ENCODE measurements at regions not wholly inside any gene's neighbourhood (a gene's known extent, or its start where the extent isn't known, plus 50 kb on each side); places are given as distances from the start of the nearest gene placed in this dataset.
"Not testable (repeated sequence)": the region's sequence is repeated elsewhere in the genome, so short reads cannot be mapped to it uniquely, and the experiment has no call there.

DNA sequence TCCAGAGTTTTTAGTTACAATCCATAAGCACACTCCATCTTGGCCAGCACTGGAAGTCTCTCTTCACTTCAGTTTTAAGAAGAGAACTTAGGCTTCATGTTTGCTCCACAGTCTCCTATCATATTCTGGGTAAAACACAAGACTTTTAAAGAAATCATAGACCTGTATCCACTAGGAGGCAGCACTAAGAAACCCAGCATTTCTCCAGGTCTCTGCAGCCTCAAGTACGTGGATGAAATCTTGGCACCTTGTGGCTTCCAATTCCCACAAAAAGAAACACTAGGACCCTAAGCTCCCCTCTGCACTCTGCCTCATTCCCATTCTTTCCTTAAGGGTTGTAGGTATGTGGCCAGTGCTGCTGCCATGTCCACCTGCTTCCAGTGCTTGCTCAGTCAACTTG is 367.3 kb upstream of the CASK start:
- TF ChIP-seq, protein P1, sequence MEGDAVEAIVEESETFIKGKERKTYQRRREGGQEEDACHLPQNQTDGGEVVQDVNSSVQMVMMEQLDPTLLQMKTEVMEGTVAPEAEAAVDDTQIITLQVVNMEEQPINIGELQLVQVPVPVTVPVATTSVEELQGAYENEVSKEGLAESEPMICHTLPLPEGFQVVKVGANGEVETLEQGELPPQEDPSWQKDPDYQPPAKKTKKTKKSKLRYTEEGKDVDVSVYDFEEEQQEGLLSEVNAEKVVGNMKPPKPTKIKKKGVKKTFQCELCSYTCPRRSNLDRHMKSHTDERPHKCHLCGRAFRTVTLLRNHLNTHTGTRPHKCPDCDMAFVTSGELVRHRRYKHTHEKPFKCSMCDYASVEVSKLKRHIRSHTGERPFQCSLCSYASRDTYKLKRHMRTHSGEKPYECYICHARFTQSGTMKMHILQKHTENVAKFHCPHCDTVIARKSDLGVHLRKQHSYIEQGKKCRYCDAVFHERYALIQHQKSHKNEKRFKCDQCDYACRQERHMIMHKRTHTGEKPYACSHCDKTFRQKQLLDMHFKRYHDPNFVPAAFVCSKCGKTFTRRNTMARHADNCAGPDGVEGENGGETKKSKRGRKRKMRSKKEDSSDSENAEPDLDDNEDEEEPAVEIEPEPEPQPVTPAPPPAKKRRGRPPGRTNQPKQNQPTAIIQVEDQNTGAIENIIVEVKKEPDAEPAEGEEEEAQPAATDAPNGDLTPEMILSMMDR (IDR thresholded peaks at IDR 0.05; ENCODE audit: unreplicated experiment): no peak
- Mint-ChIP-seq H3K36me3 (no peaks in the 10 kb centered on the region), H3K4me1 (no peaks in the 10 kb centered on the region), H3K27me3 (ENCODE audit: low read depth) (no peaks in the 10 kb centered on the region), H3K27ac (no peak overlapping the region), H3K9me3 (peaks cover 38% of the 10 kb centered on the region), H3K4me3 (no peak overlapping the region)
- DNase-seq (ENCODE audit: low spot score in 2 of 2, unreplicated experiment in 2 of 2): no peak

DNA sequence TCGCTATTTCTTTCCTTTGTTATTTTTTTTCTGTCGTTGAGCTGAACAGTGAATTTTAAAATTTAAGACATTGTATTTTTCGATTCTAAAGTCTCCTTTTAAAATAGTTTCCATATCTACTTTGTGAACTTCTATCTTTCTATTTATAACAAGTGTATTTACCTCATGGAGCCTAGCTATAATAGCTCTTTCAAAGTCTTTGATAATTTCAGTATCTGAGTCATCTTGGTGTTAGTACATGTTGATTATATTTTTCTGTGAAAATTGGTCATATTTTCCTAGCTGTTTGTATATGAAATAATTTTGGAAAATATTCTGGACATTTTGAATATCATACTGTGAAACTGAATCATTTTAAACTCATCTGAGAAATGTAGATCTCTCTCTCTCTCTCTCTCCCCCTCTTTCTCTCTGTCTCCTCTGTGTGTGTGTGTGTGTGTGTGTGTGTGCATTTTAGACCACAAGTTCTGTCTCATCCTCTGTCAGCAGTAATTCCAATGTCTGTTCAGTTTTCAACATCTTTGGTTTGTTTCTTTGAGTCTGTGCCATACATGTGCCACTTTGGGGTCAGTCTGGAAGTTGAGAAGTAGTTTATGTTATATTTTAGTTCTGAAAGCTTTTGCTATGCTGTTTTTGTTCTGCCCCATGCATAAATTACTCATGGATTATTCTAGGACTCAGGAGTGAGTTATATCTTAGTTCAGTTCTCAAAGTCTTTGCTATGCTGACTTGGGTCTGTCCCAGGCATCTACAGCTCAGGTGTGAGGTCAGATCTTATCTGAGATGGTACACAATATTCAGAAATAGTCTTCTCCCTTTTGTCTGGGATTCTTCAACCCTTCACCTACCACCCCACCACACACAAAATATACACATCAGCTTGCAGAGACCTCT is 366.4 kb upstream of the CASK start:
- Mint-ChIP-seq H3K27me3 (ENCODE audit: low read depth) (no peaks in the 10 kb centered on the region), H3K9me3 (peaks cover 34% of the 10 kb centered on the region), H3K36me3 (no peaks in the 10 kb centered on the region), H3K4me1 (no peaks in the 10 kb centered on the region), H3K4me3 (no peak overlapping the region), H3K27ac (no peak overlapping the region)
- no peak for DNase-seq (ENCODE audit: low spot score in 2 of 2, unreplicated experiment in 2 of 2)
- TF ChIP-seq, protein P1 (IDR thresholded peaks at IDR 0.05; ENCODE audit: unreplicated experiment): no peak

DNA sequence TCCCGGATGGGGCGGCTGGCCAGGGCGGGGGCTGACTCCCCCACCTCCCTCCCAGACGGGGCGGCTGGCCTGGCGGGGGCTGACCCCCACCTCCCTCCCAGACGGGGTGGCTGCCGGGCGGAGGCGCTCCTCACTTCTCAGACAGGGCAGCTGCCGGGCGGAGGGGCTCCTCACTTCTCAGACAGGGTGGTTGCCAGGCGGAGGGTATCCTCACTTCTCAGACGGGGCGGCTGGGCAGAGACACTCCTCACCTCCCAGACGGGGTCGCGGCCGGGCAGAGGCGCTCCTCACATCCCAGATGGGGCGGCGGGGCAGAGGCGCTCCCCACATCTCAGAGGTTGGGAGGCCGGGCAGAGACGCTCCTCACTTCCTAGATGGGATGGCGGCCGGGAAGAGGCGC is 362.3 kb upstream of the CASK start:
- peaks cover 31% of the 10 kb centered on the region for H3K9me3 Mint-ChIP-seq
- H3K4me3 Mint-ChIP-seq; H3K4me1 Mint-ChIP-seq; H3K27ac Mint-ChIP-seq; H3K27me3 Mint-ChIP-seq (ENCODE audit: low read depth); DNase-seq (ENCODE audit: low spot score in 2 of 2, unreplicated experiment in 2 of 2); H3K36me3 Mint-ChIP-seq: not testable (repeated sequence)

DNA sequence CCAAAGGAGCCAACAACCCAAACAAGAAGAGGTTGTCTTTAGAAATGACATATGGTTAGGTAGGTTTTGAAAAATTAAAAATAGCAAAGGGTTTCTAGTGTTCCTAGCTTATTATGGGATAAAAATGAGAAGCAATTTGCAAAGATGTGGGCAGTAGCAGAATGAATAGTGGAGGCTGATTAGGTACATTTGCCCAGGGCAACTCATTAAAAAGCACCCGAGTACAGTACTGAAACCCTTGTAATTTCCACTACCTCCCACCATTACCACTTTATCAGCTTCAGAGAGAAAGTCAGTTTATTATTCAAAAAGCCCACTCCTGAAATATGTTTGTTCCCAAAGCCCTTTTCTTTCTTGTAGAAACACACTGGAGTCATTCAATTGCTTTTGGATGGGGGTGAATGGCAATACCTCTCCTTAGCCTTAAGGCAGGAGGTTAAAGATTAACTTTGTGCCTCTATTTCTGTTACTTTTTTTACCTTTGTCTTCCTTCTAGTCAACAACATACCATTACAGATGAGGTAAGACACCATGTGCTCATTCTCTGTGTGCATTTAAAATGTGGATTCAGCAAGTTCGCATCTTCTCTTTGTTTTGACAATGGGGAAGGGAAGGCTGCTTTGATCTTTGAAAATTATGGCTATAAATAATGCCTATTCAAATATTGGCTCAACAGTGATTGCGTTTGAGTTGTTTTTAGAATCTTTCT is 353.8 kb upstream of the CASK start:
- Mint-ChIP-seq H3K36me3 (no peaks in the 10 kb centered on the region), H3K4me1 (no peaks in the 10 kb centered on the region), H3K9me3 (peaks cover 41% of the 10 kb centered on the region), H3K27ac (no peak overlapping the region), H3K4me3 (no peak overlapping the region), H3K27me3 (ENCODE audit: low read depth) (no peaks in the 10 kb centered on the region)
- TF ChIP-seq, protein P1 (IDR thresholded peaks at IDR 0.05; ENCODE audit: unreplicated experiment): no peak
- DNase-seq (ENCODE audit: low spot score in 2 of 2, unreplicated experiment in 2 of 2): no peak

DNA sequence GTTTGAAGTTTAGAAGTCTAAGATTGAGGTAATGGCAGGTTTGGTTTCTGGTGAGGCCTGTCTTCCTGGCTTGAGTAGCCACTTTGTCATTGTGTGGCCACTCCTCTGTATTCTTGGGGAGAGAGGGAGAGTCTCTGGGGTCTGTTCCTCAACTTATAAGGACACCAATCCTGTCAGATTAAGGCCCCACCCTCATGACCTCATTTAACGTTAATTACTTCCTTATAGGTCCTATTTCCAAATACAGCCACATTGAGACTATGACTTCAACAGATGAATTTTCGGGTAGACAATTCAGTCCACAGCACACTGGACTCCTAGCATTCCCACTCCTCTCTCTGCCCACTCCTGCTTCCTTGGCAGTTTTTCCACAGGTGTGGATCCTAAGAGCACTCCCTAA is 350.8 kb upstream of the CASK start:
- no peaks in the 10 kb centered on the region for H3K36me3 Mint-ChIP-seq
- H3K4me3 Mint-ChIP-seq: no peak overlapping the region
- no peak overlapping the region for H3K27ac Mint-ChIP-seq
- DNase-seq (ENCODE audit: low spot score in 2 of 2, unreplicated experiment in 2 of 2): no peak
- no peaks in the 10 kb centered on the region for H3K27me3 Mint-ChIP-seq (ENCODE audit: low read depth)
- H3K4me1 Mint-ChIP-seq: no peaks in the 10 kb centered on the region
- TF ChIP-seq, protein P1 (IDR thresholded peaks at IDR 0.05; ENCODE audit: unreplicated experiment): no peak
- H3K9me3 Mint-ChIP-seq: peaks cover 49% of the 10 kb centered on the region

DNA sequence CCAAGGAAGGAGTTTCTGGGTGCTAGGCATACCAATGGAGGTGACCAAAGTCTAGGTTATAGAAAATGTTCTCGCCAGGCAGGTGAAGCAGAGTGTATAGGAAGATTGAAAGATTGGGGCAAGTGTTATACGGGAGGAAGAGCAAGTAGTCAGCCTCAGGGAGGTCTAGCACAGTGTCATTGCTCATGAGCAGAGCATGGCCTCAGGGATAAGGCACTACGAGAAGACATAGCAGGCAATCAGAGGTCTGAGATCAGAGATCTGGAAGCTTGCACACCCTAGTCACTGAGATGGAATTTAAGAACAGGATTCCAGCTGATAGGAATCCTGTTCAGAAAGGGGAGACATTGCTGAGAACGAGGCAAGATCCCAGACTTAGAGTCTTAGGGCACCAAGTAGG is 350.0 kb upstream of the CASK start:
- no peaks in the 10 kb centered on the region for H3K36me3 Mint-ChIP-seq
- TF ChIP-seq, protein P1 (IDR thresholded peaks at IDR 0.05; ENCODE audit: unreplicated experiment): no peak
- peaks cover 43% of the 10 kb centered on the region for H3K9me3 Mint-ChIP-seq
- H3K4me3 Mint-ChIP-seq: no peak overlapping the region
- no peak for DNase-seq (ENCODE audit: low spot score in 2 of 2, unreplicated experiment in 2 of 2)
- H3K27ac Mint-ChIP-seq: no peak overlapping the region
- no peaks in the 10 kb centered on the region for H3K4me1 Mint-ChIP-seq
- H3K27me3 Mint-ChIP-seq (ENCODE audit: low read depth): no peaks in the 10 kb centered on the region

Measured in mesothelial cell of epicardium (in vitro differentiated cells).